Peyer's patch (tissue), 4 donors: ENCODE measurements at regions not wholly inside any gene's neighbourhood (a gene's known extent, or its start where the extent isn't known, plus 50 kb on each side); places are given as distances from the start of the nearest gene placed in this dataset.

Experiments
- DNase-seq, 3 donors: peaks; one replicate each; pipeline ENCODE4 v3.0.0-alpha.2; 2017 to 2019
- H3K27ac ChIP-seq, 4 donors: fragments of 200-600 bp; sonication (generic); one replicate each; pipeline ENCODE4 v1.5.1; 2016 to 2019
- H3K27me3 ChIP-seq, 2 donors: fragments of 200-600 bp; sonication (generic); one replicate each; pipeline ENCODE4 v1.5.1; 2019
- H3K36me3 ChIP-seq, 3 donors: fragments of 200-600 bp; sonication (generic); one replicate each; pipeline ENCODE4 v1.5.1; 2016 to 2019
- H3K4me1 ChIP-seq, 4 donors: fragments of 200-600 bp; sonication (generic); one replicate each; pipeline ENCODE4 v1.5.1; 2016 to 2019
- H3K4me3 ChIP-seq, 4 donors: fragments of 200-600 bp; sonication (generic); 1 replicate in 3 of 4; 2 replicates in 1 of 4; pipeline ENCODE4 v1.5.1; 2016 to 2019; ENCODE audit warnings: mild to moderate bottlenecking in 1 of 4
- H3K9me3 ChIP-seq, 4 donors: fragments of 200-600 bp; sonication (generic); one replicate each; pipeline ENCODE4 v1.5.1; 2016 to 2019; ENCODE audit warnings: mild to moderate bottlenecking in 1 of 4
- CTCF ChIP-seq, 6 experiments: fragments of 450-650 bp in 4 of 6; fragments of 200-600 bp in 2 of 6; sonication (generic) in 1 of 6; IDR thresholded peaks; one replicate each; pipeline ENCODE4 v1.5.1; 2017 to 2019; ENCODE audit warnings: antibody characterized with exemption in 6 of 6, mild to moderate bottlenecking in 3 of 6, moderate library complexity in 1 of 6
- POLR2A ChIP-seq, 2 donors: fragments of 450-650 bp; IDR thresholded peaks; one replicate each; pipeline ENCODE4 v1.5.1; 2017; ENCODE audit warnings: antibody characterized with exemption in 2 of 2, mild to moderate bottlenecking in 2 of 2, moderate library complexity in 2 of 2

- no peak for TF ChIP-seq POLR2A (IDR thresholded peaks at IDR 0.05)
- TF ChIP-seq CTCF (IDR thresholded peaks at IDR 0.05), result no peak
- Histone ChIP-seq H3K9me3 (no peaks in the 10 kb centered on the region), H3K27ac (no peak overlapping the region), H3K4me1 (no peaks in the 10 kb centered on the region), H3K4me3 (no peak overlapping the region), H3K27me3 (no peaks in the 10 kb centered on the region), H3K36me3 (no peaks in the 10 kb centered on the region)
- no peak for DNase-seq
Observed at GRCh38 chr13:38624822-38625221, 62.1 kb upstream of the FREM2 start.

- TF ChIP-seq CTCF (IDR thresholded peaks at IDR 0.05), result no peak
- no peak for TF ChIP-seq POLR2A (IDR thresholded peaks at IDR 0.05)
- DNase-seq, result no peak
Observed at GRCh38 chr13:38628554-38628953, 58.3 kb upstream of the FREM2 start.

GRCh38 chr13:38630780-38631179, 56.1 kb upstream of the FREM2 start:
- no peak for DNase-seq
- Histone ChIP-seq H3K4me1 (no peaks in the 10 kb centered on the region), H3K27me3 (no peaks in the 10 kb centered on the region), H3K27ac (no peak overlapping the region), H3K4me3 (no peak overlapping the region), H3K36me3 (no peaks in the 10 kb centered on the region), H3K9me3 (no peaks in the 10 kb centered on the region)
- TF ChIP-seq POLR2A (IDR thresholded peaks at IDR 0.05) (no peak), CTCF (IDR thresholded peaks at IDR 0.05) (no peak)

More at GRCh38 chr13:38628554-38628953, 58.3 kb upstream of the FREM2 start:
- no peak overlapping the region for H3K4me3 ChIP-seq
- no peak overlapping the region for H3K27ac ChIP-seq
- no peaks in the 10 kb centered on the region for H3K36me3 ChIP-seq
- no peaks in the 10 kb centered on the region for H3K4me1 ChIP-seq
- no peaks in the 10 kb centered on the region for H3K9me3 ChIP-seq
- no peaks in the 10 kb centered on the region for H3K27me3 ChIP-seq

- Histone ChIP-seq H3K27me3 (no peaks in the 10 kb centered on the region), H3K36me3 (no peaks in the 10 kb centered on the region), H3K27ac (no peak overlapping the region), H3K9me3 (no peaks in the 10 kb centered on the region), H3K4me3 (no peak overlapping the region), H3K4me1 (no peaks in the 10 kb centered on the region)
- TF ChIP-seq POLR2A (IDR thresholded peaks at IDR 0.05) (no peak), CTCF (IDR thresholded peaks at IDR 0.05) (no peak)
- DNase-seq, result no peak
Observed at GRCh38 chr13:38635030-38635429, 51.8 kb upstream of the FREM2 start.

- H3K4me1 ChIP-seq, result no peaks in the 10 kb centered on the region
- no peak for DNase-seq
- H3K27ac ChIP-seq, result no peak overlapping the region
- TF ChIP-seq POLR2A (IDR thresholded peaks at IDR 0.05) (no peak), CTCF (IDR thresholded peaks at IDR 0.05) (no peak)
- H3K9me3 ChIP-seq, result no peaks in the 10 kb centered on the region
- H3K27me3 ChIP-seq, result no peaks in the 10 kb centered on the region
- H3K36me3 ChIP-seq, result no peaks in the 10 kb centered on the region
- no peak overlapping the region for H3K4me3 ChIP-seq
Observed at GRCh38 chr13:38636073-38636472, 50.8 kb upstream of the FREM2 start.

- Histone ChIP-seq H3K9me3 (no peaks in the 10 kb centered on the region), H3K27me3 (no peaks in the 10 kb centered on the region), H3K4me3 (no peak overlapping the region), H3K36me3 (no peaks in the 10 kb centered on the region), H3K27ac (no peak overlapping the region), H3K4me1 (no peaks in the 10 kb centered on the region)
- TF ChIP-seq POLR2A (IDR thresholded peaks at IDR 0.05), result no peak
- no peak for TF ChIP-seq CTCF (IDR thresholded peaks at IDR 0.05)
- DNase-seq, result no peak
Observed at GRCh38 chr13:38636761-38637160, 50.1 kb upstream of the FREM2 start.
